ENCODE measurements at regions not wholly inside any gene's neighbourhood (a gene's known extent, or its start where the extent isn't known, plus 50 kb on each side); places are given as distances from the start of the nearest gene placed in this dataset.

- ATAC-seq (no peak), DNase-seq (no peak)
- Histone ChIP-seq H3K4me2 (ENCODE audit: low read length) (no peak overlapping the region), H3K36me3 (ENCODE audit: low read depth, low read length) (no peaks in the 10 kb centered on the region), H3K27me3 (ENCODE audit: low read length) (no peaks in the 10 kb centered on the region), H3K79me2 (ENCODE audit: low read length) (no peaks in the 10 kb centered on the region), H3K4me3 (ENCODE audit: low read length) (no peak overlapping the region), H3F3A (ENCODE audit: low read length, unreplicated experiment) (no peaks in the 10 kb centered on the region), H3K4me1 (ENCODE audit: insufficient read depth, low read length) (no peaks in the 10 kb centered on the region), H2AFZ (ENCODE audit: low read length) (no peak overlapping the region), H4K20me1 (ENCODE audit: low read length) (no peaks in the 10 kb centered on the region), H3K9me3 (ENCODE audit: low read length) (no peaks in the 10 kb centered on the region; the same call in 1 of the 2 replicates), H3K9ac (ENCODE audit: low read length) (no peak overlapping the region), H3K9me2 (replicated peaks; ENCODE audit: low read length) (no peaks in the 10 kb centered on the region), H3K27ac (ENCODE audit: low read length) (no peak overlapping the region)
- intact Hi-C loops (cut with micrococcal nuclease): no loop called here
- POLR2A ChIA-PET (ENCODE audit: unreplicated experiment): no interaction called here
- CTCF ChIA-PET: no interaction called here
- TF ChIP-seq EZH2phosphoT487 (IDR thresholded peaks at IDR 0.05; ENCODE audit: borderline replicate concordance, low read length) (no peak), CTCF (conservative IDR thresholded peaks at IDR 0.05; ENCODE audit: low read depth, low read length) (no peak), EZH2 (IDR thresholded peaks at IDR 0.05; ENCODE audit: low read length, unreplicated experiment) (no peak)
- no TSS peak for BruUV-seq (replicated peaks)
These were observed 917.9 kb upstream of the AUTS2 start for GRCh38 chr7:68680235-68680872.

GRCh38 chr7:68682910-68683309 lies 915.4 kb upstream of the AUTS2 start:
- CTCF ChIA-PET: no interaction called here
- Histone ChIP-seq H4K20me1 (ENCODE audit: low read length) (no peaks in the 10 kb centered on the region), H3K79me2 (ENCODE audit: low read length) (no peaks in the 10 kb centered on the region), H3K9me3 (ENCODE audit: low read length) (no peaks in the 10 kb centered on the region), H3K4me1 (ENCODE audit: insufficient read depth, low read length) (no peaks in the 10 kb centered on the region), H3F3A (ENCODE audit: low read length, unreplicated experiment) (no peaks in the 10 kb centered on the region), H3K9me2 (replicated peaks; ENCODE audit: low read length) (no peaks in the 10 kb centered on the region), H3K27ac (ENCODE audit: low read length) (no peak overlapping the region), H3K4me2 (ENCODE audit: low read length) (no peak overlapping the region), H3K27me3 (ENCODE audit: low read length) (no peaks in the 10 kb centered on the region), H3K9ac (ENCODE audit: low read length) (no peak overlapping the region), H3K4me3 (ENCODE audit: low read length) (no peak overlapping the region), H3K36me3 (ENCODE audit: low read depth, low read length) (no peaks in the 10 kb centered on the region), H2AFZ (ENCODE audit: low read length) (no peak overlapping the region)
- intact Hi-C loops (cut with micrococcal nuclease): no loop called here
- DNase-seq: no peak
- POLR2A ChIA-PET (ENCODE audit: unreplicated experiment): no interaction called here
- no TSS peak for BruUV-seq (replicated peaks)
- no peak for TF ChIP-seq EZH2phosphoT487 (IDR thresholded peaks at IDR 0.05; ENCODE audit: borderline replicate concordance, low read length)
- TF ChIP-seq EZH2 (IDR thresholded peaks at IDR 0.05; ENCODE audit: low read length, unreplicated experiment): no peak
- no peak for TF ChIP-seq CTCF (conservative IDR thresholded peaks at IDR 0.05; ENCODE audit: low read depth, low read length)
- ATAC-seq: no peak

- DNase-seq (no peak), ATAC-seq (no peak)
- no peaks in the 10 kb centered on the region for H3K9me3 ChIP-seq (ENCODE audit: low read length)
- BruUV-seq (replicated peaks): no TSS peak
- no peak overlapping the region for H3K4me2 ChIP-seq (ENCODE audit: low read length)
- H3K36me3 ChIP-seq (ENCODE audit: low read depth, low read length): no peaks in the 10 kb centered on the region
- no peaks in the 10 kb centered on the region for H3F3A ChIP-seq (ENCODE audit: low read length, unreplicated experiment)
- H4K20me1 ChIP-seq (ENCODE audit: low read length): no peaks in the 10 kb centered on the region
- H3K4me1 ChIP-seq (ENCODE audit: insufficient read depth, low read length): no peaks in the 10 kb centered on the region
- no peaks in the 10 kb centered on the region for H3K79me2 ChIP-seq (ENCODE audit: low read length)
- no peak overlapping the region for H2AFZ ChIP-seq (ENCODE audit: low read length)
- CTCF ChIA-PET: no interaction called here
- H3K9ac ChIP-seq (ENCODE audit: low read length): no peak overlapping the region
- POLR2A ChIA-PET (ENCODE audit: unreplicated experiment): no interaction called here
- H3K27me3 ChIP-seq (ENCODE audit: low read length): no peaks in the 10 kb centered on the region
- TF ChIP-seq EZH2phosphoT487 (IDR thresholded peaks at IDR 0.05; ENCODE audit: borderline replicate concordance, low read length): no peak
- no peak for TF ChIP-seq CTCF (conservative IDR thresholded peaks at IDR 0.05; ENCODE audit: low read depth, low read length)
- TF ChIP-seq EZH2 (IDR thresholded peaks at IDR 0.05; ENCODE audit: low read length, unreplicated experiment): no peak
- intact Hi-C loops (cut with micrococcal nuclease): no loop called here
- no peak overlapping the region for H3K27ac ChIP-seq (ENCODE audit: low read length)
- H3K4me3 ChIP-seq (ENCODE audit: low read length): no peak overlapping the region
- no peaks in the 10 kb centered on the region for H3K9me2 ChIP-seq (replicated peaks; ENCODE audit: low read length)
These were observed 913.9 kb upstream of the AUTS2 start for GRCh38 chr7:68684246-68684839.
